8988T (cell line): ENCODE measurements at regions not wholly inside any gene's neighbourhood (a gene's known extent, or its start where the extent isn't known, plus 50 kb on each side); places are given as distances from the start of the nearest gene placed in this dataset.
A peak's percentile ranks its signal among the peaks of the same experiment; 100 is the strongest.

Experiments used
- DNase-seq: peaks from one replicate; pipeline ENCODE4 v3.0.0; 2011

GRCh38 chr4:3853388-3854035, 87.3 kb downstream of the ADRA2C start:
- no peak for DNase-seq

DNA sequence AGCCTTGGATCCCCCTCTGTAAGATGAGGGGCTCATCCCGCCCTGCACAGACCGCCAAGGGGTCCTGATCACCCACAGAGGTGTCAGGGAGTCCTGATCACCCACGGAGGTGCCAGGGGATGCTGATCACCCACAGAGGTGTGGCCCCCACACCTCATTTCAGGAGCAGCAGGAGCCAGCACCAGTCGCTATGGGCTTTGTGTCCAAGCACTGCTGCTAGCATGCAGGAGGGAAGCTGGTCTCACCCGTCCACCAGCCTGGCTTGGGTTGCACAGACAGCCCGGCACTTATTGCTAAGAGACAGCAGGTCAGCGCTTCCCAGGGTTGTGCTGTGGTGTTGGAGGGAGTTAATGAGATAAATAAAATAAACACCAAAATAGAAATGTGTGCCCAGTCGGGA, 88.5 kb downstream of the ADRA2C start:
- no peak for DNase-seq

DNA sequence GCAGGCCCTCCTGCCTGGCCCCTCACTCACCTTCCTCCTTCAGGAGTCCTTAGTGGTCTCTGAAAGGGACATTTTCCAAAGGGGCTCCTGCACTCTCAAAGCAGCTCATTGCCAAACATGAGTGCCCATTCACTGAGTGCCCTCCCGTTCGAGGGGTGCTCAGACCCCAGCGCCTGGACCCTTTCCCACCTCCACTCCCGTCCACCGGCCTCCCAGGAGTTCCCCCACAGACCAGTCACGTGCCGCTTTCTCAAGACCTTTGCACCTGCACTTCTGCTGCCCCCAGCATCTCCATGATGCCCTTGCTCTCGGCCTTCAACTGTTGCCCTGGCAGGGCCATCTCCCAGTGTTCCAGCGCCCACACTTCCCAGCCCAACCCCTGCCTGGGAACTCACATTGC, 89.5 kb downstream of the ADRA2C start:
- no peak for DNase-seq

GRCh38 chr4:3856604-3857204, 90.5 kb downstream of the ADRA2C start:
- DNase-seq = no peak

GRCh38 chr4:3857269-3857926, 91.2 kb downstream of the ADRA2C start:
- DNase-seq = no peak

GRCh38 chr4:3858046-3858730, 92.0 kb downstream of the ADRA2C start:
- no peak for DNase-seq

- DNase-seq = no peak
These were observed 92.7 kb downstream of the ADRA2C start for GRCh38 chr4:3858765-3859388.

- DNase-seq = no peak
These were observed 93.4 kb downstream of the ADRA2C start for GRCh38 chr4:3859571-3859970.

- DNase-seq = no peak
These were observed 94.1 kb downstream of the ADRA2C start for GRCh38 chr4:3860061-3860912.

DNA sequence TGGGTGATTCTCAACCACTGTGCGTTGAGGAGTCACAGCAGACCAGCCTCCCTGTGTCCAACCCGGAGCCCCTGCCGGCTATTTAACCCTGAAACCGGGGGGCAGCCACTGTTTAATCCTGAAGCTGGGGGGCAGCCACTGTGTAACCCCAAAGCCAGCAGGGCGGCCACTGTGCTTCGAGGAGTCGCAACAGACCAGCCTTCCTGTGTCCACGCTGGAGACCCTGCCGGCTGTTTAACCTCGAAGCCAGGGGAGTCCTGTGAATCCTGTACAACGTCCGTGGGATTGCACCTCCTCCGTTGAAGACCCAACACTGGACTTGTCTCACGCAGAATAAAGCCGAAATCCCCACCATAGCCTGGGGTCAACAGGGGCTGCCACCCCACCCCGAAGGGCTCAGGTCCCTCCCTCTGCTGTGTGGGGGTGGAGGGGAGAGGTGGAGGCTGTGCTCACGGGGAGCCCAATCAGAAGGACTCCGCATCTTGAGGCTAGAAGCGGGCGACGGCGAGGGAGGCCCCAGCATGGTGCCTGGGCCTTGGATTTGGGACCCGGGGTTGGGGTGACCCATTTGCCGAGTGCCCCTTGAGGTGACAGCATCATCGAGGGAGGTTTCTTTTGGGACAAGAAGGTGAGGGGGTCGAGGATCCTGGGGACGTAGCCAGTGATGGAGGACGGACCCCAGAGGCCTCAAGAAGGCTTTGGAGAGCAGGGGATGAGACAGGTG, 94.9 kb downstream of the ADRA2C start:
- DNase-seq = no peak

- no peak for DNase-seq
These were observed 95.8 kb downstream of the ADRA2C start for GRCh38 chr4:3861720-3862639.

DNA sequence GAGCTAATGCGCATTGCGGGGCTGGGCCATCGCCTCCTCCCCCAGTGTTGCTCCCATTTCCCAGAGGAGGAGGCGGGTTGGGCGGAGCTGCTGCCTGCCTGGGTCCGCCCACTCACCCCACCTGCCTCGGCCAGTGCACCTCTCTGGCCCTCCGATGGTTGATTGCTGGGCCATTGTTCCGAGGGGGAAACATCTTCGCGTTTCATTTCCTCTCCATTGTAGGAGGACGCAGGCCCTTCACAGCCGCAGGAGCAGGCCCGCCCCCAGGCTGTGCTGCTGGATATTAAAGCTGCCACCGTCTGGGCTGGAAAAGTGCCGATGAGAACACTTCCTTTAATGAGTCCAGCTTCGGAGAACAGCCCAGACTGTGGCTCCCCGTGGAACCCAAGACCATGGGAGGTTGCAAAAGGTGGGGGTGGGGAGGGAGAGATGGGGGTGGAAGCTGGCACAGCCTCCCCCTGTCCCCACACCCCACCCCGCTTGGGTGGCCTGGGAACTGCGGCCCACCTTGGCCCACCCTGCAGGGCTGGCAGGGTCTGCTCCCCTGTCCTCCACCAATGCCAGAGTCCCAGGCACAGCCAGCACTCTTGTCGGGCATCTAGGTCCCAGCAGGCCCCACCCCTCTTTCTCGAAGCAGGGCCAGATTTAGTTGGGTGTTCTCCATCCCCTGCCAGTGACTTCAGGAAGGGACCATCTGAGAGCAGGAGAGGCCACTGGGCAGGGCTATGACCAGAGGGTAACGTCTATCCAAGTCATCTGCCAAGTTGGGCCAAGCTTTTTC, 96.6 kb downstream of the ADRA2C start:
- DNase-seq = no peak

DNA sequence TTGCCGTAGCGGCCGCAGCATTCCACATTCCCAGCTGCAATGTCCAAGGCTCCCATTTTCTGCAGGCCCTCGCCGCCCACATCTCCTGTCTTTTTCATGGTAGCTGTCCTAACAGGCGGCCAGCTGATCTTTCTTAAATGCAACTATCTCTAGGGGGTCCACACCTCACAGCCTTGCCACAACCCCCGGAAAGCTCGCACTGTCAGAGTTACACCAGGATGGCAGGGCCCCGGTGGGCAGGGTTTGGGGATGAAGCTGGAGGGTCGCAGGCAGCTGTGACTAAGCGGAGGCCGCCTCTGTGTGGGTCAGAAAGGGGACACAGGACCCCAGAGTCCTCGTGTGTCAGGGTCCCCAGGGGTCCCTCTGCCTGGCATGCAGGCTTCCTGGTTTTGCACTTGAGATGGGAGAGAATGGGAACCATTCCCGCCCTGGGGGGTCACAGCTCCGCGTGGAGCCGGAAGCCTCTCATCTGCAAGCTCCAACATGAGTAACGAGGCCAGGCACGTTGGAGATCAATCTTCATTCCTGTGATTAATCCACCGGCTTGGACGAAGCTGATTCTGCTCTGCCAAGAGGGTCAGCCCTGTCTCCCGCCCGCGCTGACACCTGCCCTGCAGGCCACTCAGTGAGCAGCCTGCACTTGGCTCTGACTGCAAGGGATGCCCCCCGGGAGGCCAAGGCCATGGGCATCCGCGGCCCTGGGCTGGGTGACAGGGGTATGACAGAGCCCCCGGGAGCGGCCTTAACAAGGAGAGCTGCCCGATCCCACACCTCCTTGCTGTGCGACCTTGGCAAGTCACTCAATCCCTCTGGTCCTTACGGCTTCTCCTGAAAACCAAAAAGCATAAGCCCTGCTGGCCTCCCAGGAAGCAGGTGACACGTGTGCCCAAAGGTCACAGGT, 97.9 kb downstream of the ADRA2C start:
- DNase-seq = no peak

DNA sequence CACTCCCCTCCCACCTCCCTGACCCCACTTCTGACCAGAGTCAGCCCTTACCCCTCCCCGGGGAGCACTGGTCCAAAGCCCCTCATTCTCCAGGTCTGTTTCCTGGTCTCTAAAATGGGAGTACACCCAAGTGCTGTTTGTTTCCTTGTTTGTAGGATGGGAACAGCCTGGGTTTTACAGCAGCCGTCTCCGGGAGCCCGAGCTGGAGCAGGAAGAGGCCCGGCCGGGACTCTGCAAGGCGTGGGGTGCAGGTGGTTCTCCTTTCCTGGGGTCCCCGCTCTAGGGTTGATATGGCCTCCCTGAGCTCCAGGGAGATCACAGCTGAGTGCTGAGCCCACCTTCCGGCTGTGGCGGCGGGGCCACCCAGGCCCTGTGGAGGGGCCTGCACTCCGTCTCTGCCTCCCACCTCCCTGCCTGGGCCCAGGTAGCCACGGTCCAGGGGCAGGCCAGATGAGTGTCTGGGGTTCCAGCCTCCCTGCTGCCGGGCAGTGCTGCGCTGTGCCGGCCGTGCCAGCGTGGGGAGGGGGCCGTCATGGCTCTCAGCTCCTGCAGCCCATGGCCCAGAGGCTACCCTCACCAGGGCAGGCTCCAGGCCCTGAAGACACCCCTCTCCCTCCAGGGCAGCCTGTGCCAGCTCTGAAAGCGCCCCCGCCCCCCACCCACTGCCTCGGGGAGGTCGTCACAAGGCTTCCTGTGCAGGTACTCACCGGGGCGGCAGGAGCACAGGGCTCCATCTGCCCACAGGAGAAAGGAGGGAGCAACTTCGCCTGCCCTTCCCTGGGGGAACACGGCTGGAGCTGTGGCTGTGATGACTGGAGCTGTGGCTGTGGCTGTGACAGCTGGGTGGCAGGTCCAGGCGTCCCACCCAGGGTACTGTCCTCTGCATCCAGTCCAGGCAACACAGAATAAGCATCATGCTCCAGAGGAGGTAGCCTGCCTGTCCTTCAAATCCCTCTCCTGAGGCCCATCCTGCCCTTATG, 98.8 kb downstream of the ADRA2C start:
- no peak for DNase-seq

DNA sequence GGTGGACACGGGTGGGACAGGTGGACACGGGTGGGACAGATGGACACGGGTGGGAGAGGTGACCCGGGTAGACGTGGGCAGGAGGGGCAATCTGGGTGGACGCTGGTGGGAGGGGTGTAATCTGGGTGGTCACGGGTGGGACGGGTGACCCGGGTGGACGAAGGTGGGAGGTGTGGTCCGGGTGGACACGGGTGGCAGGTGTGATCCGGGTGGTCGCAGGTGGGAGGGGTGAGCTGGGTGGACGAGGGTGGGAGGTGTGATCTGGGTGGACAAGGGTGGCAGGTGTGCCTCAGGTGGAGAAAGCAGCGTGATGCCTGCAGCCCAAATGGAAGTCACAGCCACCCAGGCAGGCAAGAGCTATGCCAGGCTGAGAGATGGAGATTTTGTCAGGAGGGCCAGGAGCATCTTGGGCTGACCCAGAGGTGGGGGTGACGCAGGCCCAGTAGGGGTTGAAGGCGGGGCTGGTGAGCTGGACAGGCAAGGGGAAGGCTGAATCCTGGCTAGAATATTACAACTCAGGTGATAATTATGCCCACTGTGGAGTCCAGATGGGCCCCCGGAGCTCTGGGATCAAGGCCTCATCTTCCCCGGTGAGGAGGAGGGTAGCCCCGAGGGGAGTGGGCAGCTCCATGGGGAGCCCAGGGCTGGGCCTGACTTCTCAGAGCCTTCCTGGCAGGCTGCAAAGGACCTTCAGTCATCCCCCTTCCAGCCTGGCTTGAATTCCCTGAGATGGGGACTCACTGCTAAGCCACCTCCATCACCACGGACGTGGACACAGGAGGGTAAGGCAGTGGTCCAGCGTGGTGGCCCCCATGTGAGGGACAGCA, 100.0 kb downstream of the ADRA2C start:
- DNase-seq = peak; percentile 17

DNA sequence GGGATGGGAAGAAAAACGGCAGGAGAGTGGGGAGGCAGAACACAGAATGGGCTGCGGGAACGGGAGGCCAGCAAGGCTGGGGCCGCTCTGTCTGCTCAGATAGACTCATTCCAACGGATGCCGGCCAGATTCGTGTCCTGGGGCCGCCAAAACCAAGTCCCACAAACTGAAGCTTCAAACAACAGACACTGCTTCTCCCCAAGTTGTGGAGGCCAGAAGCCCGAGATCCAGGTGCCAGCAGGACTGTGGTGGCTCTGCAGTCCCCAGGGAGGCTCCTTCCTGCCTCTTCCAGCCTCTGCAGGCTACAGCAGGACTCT, 100.6 kb downstream of the ADRA2C start:
- no peak for DNase-seq
